NCI-H146 treated with DMSO at 0.1 percent for 48 hours (cell line): ENCODE measurements at regions not wholly inside any gene's neighbourhood (a gene's known extent, or its start where the extent isn't known, plus 50 kb on each side); places are given as distances from the start of the nearest gene placed in this dataset.
A peak's percentile ranks its signal among the peaks of the same experiment; 100 is the strongest.
"Not testable (repeated sequence)": the region's sequence is repeated elsewhere in the genome, so short reads cannot be mapped to it uniquely, and the experiment has no call there.

Experiments used
- DNase-seq: peaks from one replicate; lab custom pipeline; 2025; ENCODE audit not compliant: unreplicated experiment; lab: John Stamatoyannopoulos, UW

DNA sequence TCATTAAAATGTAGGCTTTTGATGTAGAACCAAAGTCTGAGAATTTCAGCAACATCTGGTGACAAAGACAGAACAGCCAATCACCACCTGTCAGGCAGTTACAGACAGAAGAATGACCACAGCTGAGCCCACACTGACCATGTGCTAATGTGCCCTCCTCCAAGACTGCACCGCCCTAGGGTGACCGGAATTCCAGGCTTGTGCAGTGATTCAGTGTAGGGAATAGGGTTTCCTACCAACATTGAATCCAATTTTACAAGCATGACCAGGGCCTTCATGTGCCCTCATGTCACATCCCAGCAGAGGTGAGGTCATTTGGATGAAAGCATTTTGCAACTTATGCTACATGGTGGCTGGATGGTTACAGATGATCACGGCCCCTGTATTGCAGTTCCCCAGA, 412.5 kb downstream of the SOX2 start:
- no peak for DNase-seq

- no peak for DNase-seq
Measured at GRCh38 chr3:182124716-182125115, 413.0 kb downstream of the SOX2 start.

GRCh38 chr3:182129740-182130139, 418.0 kb downstream of the SOX2 start:
- no peak for DNase-seq

- no peak for DNase-seq
Measured at GRCh38 chr3:182133752-182134151, 422.0 kb downstream of the SOX2 start.

DNA sequence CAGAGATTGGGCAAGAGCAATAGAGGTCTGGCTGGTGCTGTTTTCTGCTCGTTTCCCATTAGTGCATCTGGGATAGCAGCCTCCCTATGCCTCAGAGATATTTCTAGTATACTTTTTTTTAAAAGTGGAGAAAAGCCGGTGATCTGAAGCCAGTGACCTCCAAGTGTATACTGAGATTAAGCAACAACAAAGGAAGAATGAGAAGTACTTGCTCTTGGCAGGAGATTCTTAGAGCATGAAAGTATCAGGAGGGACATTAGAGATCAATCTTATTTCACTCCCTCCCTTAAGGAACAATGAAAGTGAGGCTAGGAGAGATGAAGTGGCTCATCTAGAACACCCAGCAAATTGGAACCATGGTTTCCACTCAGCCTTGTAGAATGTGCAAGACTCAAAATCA, 423.3 kb downstream of the SOX2 start:
- no peak for DNase-seq

DNA sequence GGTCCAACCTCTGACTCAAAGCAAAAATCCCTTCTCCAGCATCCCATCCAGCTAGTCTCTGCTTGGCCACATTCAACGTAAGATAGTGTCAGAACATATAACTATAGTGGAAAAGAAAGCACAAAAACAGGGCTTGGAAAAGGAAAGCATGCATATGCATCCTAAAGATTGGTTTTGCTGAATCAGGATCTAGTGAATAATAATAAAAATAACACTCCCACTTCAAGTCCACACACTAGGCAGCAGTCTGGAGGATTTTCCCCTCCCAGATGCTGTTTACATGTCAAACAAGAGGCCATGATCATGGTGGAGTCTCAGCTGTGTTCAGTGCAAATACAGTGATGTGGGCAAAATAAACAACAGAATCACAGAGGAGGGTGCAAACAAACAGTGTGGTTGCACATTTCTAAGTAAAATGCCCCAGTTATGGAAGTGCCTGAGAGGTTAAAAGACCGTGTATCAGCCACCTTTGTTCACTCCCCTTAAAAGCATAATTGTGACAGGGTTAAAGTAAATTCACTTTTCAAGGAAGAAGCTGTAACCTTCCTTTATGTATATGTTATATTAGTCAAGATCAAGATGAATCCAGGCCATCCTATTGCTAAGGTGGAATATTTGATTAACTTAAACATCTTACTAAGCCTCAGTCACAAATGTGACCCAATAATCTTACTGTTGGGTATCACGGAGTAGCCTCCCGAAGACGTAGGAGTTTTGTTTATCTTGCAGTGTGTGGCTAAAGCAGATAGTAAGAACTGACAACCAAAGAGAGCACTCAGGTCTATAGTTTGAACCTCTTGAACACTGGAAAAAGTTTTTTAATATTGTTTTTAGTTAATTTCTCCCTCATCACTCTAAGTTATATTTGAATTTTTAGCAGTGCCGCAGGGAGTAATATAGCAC, 424.5 kb downstream of the SOX2 start:
- DNase-seq: peak; percentile 96

DNA sequence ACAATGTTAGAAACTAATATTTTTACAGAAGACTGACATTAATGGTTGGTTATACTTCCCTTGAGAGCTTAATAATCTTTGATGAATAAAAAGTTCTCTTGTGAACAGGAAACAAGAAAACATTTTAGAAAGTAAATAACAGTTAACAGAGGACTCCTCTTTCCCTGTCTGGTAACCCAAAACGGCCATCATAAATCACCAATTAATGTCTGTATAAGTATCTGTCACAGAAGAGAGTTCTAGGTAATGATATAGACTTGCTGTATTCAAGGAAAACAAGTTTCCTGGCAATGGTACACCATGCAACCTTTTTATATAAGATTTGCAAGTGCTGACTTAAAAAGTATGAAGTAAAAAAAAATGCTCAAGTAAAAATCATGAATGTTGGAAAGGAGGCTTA, 426.7 kb downstream of the SOX2 start:
- DNase-seq: no peak

DNA sequence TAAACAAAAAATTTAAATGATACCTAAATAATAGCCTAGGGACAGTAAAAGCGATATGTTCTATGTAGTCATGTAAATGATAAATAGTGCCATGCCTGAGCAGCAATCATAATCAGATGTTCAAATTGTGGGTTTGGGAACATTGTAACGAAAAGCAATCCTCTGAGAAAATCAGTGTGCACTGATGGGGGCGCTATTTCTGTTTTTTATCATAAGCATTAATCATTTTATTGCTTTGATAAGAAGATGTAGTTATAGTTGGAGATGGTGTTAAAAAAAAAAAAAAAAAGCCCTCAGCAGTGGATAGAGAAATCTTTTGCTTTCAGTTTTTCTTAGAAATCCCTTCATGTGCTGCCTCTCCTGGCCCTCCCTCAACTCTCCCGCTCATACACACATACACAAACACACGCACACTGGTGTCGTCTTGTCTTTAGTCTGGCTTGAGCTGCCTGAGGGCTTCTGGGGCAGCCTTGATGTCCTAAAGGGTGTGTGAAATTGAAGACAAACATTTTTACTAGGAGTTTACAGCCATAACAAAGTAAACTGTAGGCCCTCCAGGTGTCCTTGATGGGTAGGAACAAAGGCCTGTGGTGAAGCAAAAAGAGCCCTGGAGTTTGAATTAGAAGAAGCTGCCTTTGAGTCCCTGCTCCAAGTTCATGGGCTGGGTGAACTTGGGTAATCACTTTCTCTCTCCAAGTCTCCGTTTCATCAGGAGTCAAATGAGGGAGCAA, 428.1 kb downstream of the SOX2 start:
- peak; percentile 92 for DNase-seq

GRCh38 chr3:182142928-182143327, 431.2 kb downstream of the SOX2 start:
- peak; percentile 43 for DNase-seq

- no peak for DNase-seq
Measured at GRCh38 chr3:182143903-182144302, 432.2 kb downstream of the SOX2 start.

GRCh38 chr3:182148360-182148759, 436.6 kb downstream of the SOX2 start:
- no peak for DNase-seq

DNA sequence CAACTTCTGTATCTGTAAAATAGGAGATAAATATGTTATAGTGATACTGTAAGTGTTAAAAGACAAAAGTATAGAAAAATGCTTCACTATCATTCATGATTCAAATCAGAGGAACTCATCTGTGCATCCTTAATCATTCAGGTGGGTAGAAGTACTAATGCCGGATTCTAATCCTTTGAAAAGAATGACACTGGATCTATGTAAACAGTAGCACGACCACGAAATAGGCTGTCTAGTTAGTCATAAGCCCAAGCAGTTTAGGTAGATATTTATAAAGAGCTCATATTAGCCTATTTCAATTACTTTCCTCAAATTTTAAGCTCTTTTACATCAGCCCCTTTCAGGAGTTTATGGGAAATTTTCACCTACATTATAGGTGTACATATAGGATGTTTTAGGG, 437.9 kb downstream of the SOX2 start:
- DNase-seq: no peak

GRCh38 chr3:182156326-182156725, 444.6 kb downstream of the SOX2 start:
- DNase-seq: not testable (repeated sequence)

DNA sequence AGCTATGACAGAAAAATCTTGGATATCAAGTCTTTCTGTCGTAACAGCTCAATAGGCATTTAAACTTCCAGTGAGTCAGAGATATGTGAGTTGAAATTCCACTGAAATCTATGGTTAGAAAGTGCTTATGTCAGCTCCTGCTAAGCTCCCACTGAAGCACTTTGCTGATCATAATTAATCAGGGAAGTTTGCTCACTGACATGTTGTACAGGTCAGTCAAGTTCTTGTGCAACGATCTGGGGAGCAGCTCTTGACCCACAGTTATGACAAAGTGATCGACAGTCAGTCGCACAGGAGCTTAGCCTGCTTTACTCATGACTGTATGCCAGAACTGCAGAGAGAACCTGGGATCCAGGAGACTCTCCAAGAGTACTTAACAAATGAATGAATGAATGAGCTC, 453.5 kb downstream of the SOX2 start:
- DNase-seq: no peak

GRCh38 chr3:182172534-182172933, 460.8 kb downstream of the SOX2 start:
- no peak for DNase-seq

- no peak for DNase-seq
Measured at GRCh38 chr3:182178488-182179200, 466.9 kb downstream of the SOX2 start.

- no peak for DNase-seq
Measured at GRCh38 chr3:182179631-182180030, 467.9 kb downstream of the SOX2 start.

DNA sequence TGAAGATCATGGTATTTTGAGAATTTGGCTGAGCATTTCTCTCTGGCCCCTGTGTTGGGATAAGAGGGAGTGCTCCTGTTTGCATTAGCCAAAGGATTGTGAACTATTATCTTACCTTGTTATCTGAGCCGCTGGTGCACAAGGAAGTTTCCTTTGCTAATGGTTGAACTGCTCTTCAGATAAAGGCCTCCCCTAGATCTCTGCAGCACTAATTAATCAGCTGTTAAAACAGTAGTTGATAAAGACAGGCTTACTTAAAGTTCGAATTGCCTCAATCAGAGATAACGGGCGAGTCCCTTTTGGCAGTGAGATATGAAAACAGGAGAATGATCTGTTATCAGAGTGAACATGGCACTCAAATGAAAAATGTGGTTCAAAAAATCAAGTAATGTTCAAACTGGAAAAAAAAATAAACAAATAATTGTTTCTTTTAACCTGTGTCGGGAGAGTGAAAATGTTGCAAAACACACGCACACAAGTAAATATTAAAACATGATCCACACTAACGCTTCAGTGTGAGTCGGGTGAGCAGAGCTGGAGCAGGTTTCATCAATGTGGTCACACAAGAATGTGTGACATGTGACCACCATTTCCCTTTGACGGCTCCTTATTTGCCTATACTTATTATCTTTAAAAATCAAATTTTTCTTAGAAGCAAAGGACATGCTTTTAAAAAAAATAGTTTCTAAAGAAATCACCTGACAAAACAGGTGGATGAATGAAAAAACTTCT, 469.1 kb downstream of the SOX2 start:
- DNase-seq: peak; percentile 98

DNA sequence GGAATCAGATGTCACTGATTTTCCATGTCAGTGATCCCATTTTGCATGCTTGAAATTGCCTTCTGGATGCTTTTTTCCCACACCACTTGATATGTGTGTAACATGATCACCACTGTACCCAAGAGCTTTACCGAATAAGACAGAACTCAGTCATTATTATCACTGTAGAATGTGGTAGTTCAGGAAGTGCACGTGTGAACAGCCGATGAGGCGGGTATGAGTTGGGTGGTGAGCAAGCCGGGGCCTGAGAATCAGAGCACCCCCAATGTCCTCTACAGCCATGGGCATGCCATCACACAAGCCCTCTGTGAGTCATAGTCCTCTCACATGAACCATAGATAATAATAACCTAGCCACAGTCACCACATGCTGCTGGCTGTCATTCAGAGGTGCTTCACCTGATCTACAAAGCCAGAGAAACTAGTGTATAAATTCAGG, 470.8 kb downstream of the SOX2 start:
- DNase-seq: peak; percentile 89

DNA sequence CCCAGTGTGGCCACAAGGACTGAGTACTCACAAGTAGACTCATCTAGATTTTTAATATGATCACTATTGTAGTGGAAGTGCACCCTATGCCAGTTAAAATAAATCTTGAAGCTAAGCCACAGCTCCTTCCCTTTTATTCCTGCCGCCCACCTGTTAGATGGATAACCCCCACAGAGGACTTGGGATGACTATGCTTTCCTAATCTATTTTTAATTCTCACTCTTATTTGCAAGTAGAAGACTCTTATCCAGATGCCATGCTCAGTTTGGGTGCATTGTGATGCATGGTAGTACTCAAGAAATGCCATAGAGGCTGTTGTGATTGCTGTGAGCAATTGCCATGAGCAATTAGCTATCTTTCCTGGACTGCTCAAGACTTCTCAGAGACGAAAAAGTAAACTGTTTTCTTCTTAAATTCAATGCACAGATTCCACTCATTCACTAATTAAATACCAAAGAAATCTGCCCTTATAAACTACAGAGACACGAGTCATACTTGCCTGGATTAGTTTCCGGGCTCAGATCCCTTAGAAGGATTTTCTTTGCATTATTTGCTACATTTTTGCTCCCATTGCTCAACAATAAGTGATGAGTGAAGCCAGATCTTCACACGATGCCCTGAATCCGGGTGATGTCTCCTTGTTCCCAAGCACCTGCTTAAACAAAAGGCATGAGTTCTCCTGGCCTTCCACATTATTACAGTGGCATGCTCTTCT, 472.1 kb downstream of the SOX2 start:
- no peak for DNase-seq
